Inflammatory macrophage treated with lipopolysaccharide for 1 hour (primary cell): ENCODE measurements at regions not wholly inside any gene's neighbourhood (a gene's known extent, or its start where the extent isn't known, plus 50 kb on each side); places are given as distances from the start of the nearest gene placed in this dataset.
A peak's percentile ranks its signal among the peaks of the same experiment; 100 is the strongest.
"Not testable (repeated sequence)": the region's sequence is repeated elsewhere in the genome, so short reads cannot be mapped to it uniquely, and the experiment has no call there.

Source experiments
- DNase-seq, 2 donors: peaks; one replicate each; pipeline ENCODE4 v3.0.0-alpha.2; 2020 to 2022

- no peak for DNase-seq
These were observed 132.9 kb upstream of the BCOR start for GRCh38 chrX:40230646-40231045.

GRCh38 chrX:40227125-40227524 is 129.4 kb upstream of the BCOR start:
- DNase-seq, result no peak

DNA sequence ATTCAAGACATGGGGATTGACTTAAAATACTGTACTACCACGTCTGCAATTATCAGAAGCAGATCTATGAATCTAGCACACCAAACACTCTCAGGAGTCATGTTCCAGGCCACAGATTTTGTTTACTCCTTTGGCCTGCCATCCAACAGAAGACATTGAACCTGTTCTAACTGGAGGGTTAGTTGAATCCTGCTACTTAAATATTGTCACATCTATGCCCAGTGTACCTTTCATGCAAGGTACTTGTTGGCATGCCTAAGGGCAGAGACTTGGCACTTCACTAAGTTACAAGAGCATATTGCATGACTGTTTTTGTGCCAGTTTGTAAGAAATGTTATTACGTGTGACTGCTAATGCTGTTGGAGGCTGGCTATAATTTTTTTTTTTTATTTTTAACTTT is 126.9 kb upstream of the BCOR start:
- DNase-seq, result no peak

GRCh38 chrX:40222612-40223011 is 124.9 kb upstream of the BCOR start:
- DNase-seq, result not testable (repeated sequence)

DNA sequence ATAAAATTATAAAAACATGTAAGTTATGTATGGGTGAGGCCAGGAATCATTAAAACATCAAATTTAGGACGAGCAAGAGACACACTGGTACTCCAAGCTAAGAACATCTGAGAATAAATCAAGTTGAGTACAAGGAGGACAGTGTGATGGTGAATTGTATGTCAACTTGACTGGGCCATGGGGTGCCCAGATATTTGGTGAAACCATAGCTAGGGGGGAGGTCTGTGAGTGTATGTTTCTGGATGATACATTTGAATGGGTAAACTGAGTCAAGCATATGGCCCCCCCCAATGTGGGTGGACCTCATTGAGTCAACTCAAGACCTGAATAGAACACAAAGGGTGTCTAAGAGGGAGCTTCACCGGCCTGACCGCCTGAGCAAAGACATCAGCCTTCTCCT is 115.3 kb upstream of the BCOR start:
- DNase-seq, result no peak

GRCh38 chrX:40209951-40210617 is 112.3 kb upstream of the BCOR start:
- no peak for DNase-seq

- peak; percentile 41 to 48 for DNase-seq
These were observed 109.9 kb upstream of the BCOR start for GRCh38 chrX:40207626-40208025.

DNA sequence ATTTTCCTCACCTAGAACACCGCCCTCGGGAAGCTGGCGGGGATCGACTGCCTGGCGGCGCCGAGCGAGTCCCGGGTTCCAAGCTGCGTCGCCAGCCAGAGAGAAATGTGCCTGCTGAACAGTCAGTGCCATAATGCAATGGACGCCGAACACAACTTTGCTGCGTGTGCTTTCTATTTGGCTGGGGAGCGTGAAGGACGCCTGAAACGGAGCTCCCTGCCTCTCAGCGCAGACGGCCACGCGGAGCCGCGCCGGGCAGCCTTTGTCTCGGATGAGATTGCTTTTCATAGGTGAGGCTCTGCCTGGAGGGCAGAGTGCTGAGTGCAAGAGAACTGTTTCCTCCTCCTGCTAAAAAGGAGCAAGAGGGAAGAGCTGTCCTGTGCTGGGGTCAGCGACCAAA is 107.7 kb upstream of the BCOR start:
- DNase-seq, result no peak

DNA sequence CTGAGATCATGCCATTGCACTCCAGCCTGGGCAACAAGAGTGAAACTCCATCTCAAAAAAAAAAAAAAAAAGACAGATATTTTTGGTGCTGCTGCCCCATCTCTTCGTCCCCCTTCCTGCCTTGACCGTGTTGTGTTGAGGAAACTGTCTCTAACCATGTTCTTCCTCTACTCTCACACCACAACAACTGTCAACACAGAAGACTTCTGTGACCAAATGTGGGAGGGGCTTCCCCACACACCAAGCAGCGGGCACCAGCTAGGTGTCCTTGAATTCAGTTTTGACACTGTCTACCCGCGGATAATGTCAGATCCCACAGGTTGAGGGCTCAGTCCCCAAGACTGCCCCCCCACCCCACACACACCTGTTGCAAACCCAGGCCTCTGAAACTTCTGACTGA is 104.7 kb upstream of the BCOR start:
- DNase-seq, result no peak

GRCh38 chrX:40201329-40201885 is 103.6 kb upstream of the BCOR start:
- no peak for DNase-seq

DNA sequence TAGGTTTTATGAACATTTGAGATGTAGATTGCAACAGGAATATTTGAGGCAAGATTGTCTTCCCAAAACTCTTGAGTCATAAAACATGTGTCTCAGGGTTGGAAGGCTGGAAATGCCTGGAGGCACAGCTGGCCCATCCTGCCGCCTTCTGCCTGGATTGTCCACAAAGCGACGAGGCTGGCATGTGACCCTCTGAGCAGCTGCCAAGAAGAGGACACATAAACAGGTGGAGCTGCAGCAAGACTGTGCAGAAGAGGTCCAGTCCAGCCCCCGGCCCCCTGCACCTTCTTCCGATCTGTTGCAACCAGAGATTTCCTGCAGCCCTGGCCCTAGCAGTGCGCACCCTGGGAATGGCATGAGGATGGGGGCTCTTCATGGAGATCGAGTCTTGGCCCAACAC is 101.9 kb upstream of the BCOR start:
- no peak for DNase-seq

- no peak for DNase-seq
These were observed 99.3 kb upstream of the BCOR start for GRCh38 chrX:40197071-40197470.

DNA sequence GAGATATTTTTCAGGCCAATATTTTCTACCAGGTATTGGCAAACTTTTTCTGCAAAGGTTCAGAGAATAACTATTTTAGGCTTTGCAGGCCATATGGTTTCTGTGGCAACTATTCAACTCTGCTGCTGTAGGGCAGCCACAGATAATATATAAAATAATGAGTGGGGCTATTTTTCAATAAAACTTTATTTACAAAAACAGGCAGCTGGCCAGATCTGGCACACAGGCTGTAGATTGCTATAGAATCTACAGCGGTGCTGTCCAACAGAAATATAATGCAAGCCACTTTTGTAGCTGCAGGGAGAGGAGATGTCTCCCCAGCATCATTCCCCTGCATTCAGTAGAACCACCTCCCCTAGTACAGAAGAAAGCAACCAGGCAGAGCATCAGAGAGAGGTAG is 97.6 kb upstream of the BCOR start:
- DNase-seq, result no peak

GRCh38 chrX:40192196-40192595 is 94.4 kb upstream of the BCOR start:
- DNase-seq, result no peak

GRCh38 chrX:40189637-40190036 is 91.9 kb upstream of the BCOR start:
- no peak for DNase-seq

DNA sequence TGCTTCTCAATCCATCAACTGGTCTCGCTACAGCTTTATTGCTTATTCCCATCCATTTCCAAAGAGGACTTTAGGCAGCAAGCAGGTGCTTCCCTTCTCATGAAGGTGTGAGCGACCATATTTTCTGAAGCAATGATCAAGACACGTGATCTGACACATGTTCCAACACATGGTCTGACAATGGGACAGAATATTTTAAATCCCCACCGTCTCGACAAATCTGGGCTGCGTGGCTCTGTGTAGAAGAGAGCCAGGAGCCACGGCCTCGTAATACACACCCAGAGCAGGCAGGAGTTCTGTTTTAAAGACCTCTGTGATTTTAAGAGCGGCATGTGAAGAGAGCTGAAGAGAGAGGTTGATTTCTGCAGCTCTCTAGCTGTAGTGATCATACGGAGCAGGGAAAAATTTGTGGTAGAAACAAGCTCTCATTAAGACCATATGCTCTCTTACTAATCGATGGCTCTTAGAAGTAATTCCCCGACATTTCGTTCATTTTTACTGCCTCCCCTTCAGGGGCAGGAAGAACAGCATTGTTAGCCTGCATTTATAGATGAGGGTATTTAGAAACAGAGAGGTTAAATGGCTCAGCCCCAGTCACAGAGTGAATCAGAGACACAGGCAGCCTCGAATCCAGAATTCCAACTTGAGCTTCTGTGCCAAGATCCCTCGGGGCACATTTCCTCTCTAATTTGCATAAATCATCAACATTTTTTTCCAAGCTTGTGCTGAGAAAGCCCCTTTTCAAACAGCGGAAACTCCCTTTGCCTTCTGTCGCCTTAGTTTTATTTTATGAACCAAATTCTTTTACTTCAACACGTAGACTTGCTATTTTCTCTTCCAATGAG is 91.0 kb upstream of the BCOR start:
- no peak for DNase-seq

DNA sequence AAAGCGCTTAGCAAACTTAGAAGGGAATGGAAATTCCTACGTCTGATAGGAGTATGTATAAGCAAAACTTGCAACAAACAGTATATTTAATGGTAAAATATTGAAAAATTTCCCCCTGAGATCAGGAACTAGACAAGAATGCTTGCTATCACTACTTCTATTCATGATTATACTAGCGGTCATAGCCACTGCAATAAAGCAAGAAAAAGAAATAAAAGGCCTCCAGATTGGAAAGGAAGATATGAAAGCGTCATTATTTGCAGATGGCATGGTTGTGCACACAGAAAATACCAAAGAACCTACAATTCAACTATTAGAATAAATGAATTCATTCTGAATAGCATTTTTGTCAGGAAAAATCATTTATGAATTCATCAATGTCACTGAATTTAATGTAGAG is 87.2 kb upstream of the BCOR start:
- DNase-seq, result no peak

DNA sequence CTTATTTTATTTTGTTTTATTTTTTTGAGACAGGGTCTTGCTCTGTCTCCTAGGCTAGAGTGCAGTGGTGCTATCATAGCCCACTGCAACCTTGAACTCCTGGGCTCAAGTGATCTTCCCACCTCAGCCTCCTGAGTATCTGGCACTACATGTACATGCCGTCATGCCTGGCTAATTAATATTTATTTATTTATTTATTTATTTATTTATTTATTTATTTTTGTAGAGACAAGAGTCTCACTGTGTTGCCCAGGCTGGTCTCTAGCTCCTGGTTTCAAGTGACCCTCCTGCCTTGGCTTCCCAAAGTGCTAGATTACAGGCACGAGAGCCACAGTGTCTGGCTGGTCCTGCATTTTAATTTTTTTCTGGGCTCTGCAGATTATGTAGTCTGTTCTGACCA is 84.9 kb upstream of the BCOR start:
- DNase-seq, result no peak

DNA sequence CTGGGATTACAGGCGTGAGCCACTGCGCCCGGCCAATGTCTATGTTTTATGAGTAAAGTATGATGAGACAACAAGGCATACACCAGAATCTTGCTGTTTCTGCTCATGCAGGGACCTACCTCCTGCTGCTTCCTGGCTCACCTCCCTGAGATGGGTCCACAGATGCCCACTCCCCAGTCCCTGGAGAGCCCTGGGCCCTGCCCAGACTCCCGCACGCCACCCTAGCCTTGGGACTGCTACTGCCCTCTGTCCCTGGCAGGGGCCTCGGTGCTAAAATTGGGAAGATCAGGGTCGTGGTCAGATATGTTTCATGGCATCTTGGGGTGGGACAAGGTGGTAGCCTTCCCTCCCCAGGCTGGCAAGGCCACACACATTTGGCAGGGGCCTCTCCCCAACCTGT is 84.3 kb upstream of the BCOR start:
- no peak for DNase-seq

- peak; percentile 48 to 73 for DNase-seq
These were observed 81.5 kb upstream of the BCOR start for GRCh38 chrX:40179283-40179682.

GRCh38 chrX:40177942-40178715 is 80.4 kb upstream of the BCOR start:
- DNase-seq, result no peak

DNA sequence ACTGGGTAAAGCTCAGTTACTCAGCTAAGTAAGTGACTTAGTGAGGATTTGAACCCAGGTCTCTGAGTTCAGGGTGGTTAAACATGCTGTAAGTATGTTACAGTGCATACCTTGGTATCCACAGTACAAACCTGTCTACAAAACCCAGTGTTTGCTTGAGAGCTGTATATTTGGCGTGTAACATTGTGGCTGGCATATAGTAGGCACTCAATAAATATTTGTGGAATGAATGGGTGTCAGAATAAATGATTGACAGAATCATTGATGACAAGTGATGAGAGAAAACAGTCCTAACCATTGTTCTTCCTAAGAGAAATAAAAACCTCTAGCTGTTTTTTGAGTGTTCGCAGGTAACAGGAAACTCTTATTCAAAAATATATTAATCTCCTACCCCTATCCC is 79.7 kb upstream of the BCOR start:
- DNase-seq, result no peak

DNA sequence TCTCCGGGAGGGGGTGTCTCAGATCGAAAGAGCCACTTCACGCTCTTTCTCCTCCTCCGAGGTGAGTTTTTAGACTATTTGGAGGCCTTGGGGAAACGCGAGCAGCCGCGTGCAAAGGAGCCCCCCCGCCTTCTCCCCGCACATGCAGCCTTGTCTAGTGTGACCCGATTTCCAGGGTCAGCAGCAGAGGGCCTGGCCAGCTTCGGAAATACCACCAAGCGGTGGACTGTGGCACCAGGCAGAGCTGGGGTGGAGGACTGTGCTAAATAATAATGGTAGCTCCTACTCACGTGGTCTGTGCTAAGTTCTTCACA is 79.3 kb upstream of the BCOR start:
- DNase-seq, result no peak
